DOHH2 (cell line): ENCODE measurements at regions not wholly inside any gene's neighbourhood (a gene's known extent, or its start where the extent isn't known, plus 50 kb on each side); places are given as distances from the start of the nearest gene placed in this dataset.

Experiments
- CTCF ChIP-seq: fragments of 200-600 bp; sonication (generic); IDR thresholded peaks from one replicate; pipeline ENCODE4 v1.5.1; 2014; ENCODE audit warnings: antibody characterized with exemption, mild to moderate bottlenecking, low read depth, low read length; ENCODE audit not compliant: poor library complexity, severe bottlenecking
- EZH2phosphoT487 ChIP-seq: fragments of 200-600 bp; sonication (generic); IDR thresholded peaks from 2 replicates; pipeline ENCODE4 v1.6.1; 2017; ENCODE audit warnings: borderline replicate concordance, mild to moderate bottlenecking, antibody characterized with exemption, low read length, moderate library complexity, mixed read lengths

- TF ChIP-seq CTCF = no peak
- no peak for TF ChIP-seq EZH2phosphoT487
Measured at GRCh38 chr3:88403319-88403718, 253.6 kb downstream of the C3orf38 start.
